ENCODE measurements at regions not wholly inside any gene's neighbourhood (a gene's known extent, or its start where the extent isn't known, plus 50 kb on each side); places are given as distances from the start of the nearest gene placed in this dataset.
"Not testable (repeated sequence)": the region's sequence is repeated elsewhere in the genome, so short reads cannot be mapped to it uniquely, and the experiment has no call there.

GRCh38 chr5:18771097-18771610, 1136.9 kb downstream of the TAF11L14 start:
- no peak for DNase-seq (ENCODE audit: low read depth)

DNA sequence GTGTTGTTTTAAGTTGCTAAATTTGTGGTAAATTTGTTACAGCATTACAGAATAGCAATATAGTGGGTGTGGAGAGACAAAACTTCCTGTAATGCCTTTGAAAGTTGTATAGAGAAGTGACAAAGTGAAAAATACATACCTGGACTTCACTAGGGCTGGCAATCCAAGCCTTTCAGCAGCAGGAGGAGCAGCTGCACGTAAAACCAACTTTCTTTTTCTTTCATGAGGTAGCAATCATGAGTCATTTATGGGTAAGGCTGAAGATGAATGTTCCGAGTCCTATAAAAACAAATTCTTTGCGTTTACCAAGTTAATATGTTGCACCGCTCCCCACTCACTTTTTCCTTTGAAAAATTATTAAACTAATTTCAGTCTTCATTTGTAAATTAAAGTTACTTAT, 1138.2 kb downstream of the TAF11L14 start:
- DNase-seq (ENCODE audit: low read depth) = peak; percentile 73

DNA sequence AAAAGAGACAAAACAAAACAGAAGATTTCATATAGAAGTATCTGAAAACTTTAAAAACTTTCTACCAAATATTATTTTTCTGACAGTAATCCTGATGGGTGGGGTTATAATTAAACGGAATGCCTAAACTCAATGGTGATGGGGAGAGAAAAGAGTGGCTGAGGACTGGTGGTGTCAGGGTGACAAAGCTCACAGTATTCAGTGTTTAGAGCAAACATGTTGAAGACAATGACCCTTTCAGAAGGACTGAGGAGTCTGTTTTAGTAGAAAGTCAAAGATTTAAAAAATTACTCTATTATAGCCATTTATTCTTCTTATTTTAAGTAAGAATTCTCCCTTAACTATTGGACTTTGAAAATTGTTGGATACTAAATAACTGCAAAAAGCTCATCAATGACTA, 1144.0 kb downstream of the TAF11L14 start:
- no peak for DNase-seq (ENCODE audit: low read depth)

GRCh38 chr5:18789218-18789998, 1155.1 kb downstream of the TAF11L14 start:
- no peak for DNase-seq (ENCODE audit: low read depth)

DNA sequence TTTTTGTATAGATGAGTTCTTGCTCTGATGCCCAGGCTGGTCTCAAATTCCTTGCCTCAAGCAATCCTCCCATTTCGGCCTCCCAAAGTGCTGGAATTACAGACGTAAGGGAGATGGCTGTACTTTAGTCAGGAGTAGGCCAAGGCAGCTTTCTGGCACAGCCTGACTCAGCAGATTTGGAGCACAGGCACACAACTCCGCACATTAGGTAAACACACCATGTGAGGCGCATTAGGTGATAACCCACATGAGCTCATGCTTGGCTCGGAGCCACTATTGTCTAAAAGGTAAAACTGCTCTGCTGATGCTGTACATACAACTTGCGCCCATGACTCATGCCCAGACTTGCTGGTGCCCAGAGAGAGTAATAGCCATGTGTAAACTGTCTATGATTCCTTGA, 1157.9 kb downstream of the TAF11L14 start:
- peak; percentile 91 for DNase-seq (ENCODE audit: low read depth)

GRCh38 chr5:18797222-18797621, 1163.0 kb downstream of the TAF11L14 start:
- DNase-seq (ENCODE audit: low read depth) = no peak

DNA sequence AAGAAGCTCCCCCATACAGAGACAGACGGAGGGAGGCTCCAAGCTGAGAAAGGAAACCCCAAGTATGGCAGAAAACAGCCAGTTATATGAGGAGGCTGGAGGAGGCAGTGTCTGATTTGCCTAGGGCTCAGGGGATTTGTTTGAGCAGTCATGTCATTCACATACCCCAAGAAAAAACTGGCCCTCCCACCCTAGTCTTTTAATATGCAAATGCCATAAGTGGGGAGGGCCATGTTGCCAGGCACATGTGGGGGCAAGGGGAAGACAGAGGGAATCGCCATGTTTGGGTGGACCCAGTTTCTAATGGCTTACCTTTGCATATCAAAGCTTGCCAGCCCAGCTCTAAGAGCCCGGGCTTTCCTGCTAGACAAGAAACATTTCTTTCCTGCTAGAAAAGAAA, 1163.8 kb downstream of the TAF11L14 start:
- no peak for DNase-seq (ENCODE audit: low read depth)

- DNase-seq (ENCODE audit: low read depth) = no peak
Observed at GRCh38 chr5:18799482-18800128, 1165.3 kb downstream of the TAF11L14 start.

- no peak for DNase-seq (ENCODE audit: low read depth)
Observed at GRCh38 chr5:18800293-18801025, 1166.2 kb downstream of the TAF11L14 start.

DNA sequence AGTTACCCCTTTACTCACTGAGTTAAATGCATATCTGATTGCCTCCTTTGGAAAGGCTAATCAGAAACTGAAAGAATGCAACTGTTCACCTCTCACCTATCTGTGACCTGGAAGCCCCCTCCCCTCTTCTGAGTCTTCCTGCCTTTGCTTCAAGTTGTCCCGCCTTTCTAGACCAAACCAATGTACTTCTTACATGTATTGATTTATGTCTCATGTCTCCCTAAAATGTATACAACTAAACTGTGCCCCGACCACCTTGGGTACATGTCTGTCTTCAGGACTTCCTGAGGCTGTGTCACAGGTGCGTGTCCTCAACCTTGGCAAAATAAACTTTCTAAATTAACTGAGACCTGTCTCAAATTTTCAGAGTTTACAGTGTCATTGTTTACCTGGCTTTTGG, 1167.2 kb downstream of the TAF11L14 start:
- DNase-seq (ENCODE audit: low read depth) = not testable (repeated sequence)

DNA sequence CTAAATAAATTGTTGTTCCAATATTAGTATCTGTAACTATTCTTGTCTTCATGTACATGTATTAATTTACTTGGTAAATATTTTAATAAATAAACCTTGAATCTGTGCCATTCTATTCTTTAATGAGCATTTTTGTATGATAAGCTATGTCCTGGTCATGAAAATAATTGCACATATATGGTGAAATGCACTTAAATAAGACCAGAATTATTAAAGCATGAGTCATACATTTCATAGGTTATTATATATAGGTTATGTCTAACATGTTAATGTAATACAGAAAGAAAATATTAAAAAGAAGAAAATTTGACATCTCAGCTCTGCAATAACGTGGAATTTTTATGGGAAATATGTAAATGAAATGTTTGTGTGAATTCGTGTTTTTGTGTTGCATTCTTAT, 1168.1 kb downstream of the TAF11L14 start:
- DNase-seq (ENCODE audit: low read depth) = no peak

- DNase-seq (ENCODE audit: low read depth) = no peak
Observed at GRCh38 chr5:18805376-18805775, 1171.1 kb downstream of the TAF11L14 start.

DNA sequence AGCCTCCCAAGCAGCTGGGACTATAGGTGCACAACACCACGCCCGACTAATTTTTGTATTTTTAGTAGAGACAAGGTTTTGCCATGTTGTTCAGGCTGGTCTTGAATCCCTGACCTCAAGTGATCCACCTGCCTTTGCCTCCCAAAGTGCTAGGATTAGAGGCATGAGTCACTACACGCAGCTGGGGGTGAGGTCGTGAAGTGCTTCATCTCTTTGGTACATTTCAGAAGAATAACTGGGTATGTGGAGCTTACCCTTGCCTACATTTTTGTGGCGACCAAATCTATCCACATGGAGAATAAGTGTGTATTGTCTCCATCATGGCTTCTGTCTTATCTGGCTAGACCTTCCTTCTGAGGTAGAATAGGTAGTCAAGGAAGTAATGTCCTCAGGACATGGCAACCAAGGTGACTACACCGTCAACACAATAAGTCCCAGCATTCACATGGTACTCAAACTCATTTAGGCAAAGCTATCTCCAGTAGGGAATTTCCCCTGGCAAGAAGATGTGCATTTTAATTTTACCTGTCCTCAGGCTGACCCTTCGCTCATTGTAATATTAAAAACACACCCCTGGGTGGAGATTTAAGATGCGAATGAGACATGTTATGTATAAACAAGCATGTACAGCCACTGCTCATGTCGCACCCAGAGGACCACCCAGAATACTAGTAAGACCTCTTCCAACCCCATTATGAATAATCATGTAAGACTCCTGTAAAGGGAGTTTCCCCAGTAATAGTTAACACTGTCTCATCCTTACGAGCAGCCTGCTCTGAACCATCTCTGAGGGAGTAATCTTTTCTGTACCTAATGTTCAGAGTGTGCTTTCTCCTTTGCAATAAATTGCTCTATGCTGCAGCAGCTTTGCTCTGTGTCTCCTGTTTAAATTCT, 1173.2 kb downstream of the TAF11L14 start:
- peak; percentile 20 for DNase-seq (ENCODE audit: low read depth)

- no peak for DNase-seq (ENCODE audit: low read depth)
Observed at GRCh38 chr5:18811661-18812060, 1176.3 kb downstream of the CDH18 start.

- no peak for DNase-seq (ENCODE audit: low read depth)
Observed at GRCh38 chr5:18828351-18828750, 1159.6 kb downstream of the CDH18 start.

GRCh38 chr5:18829539-18829938, 1158.5 kb downstream of the CDH18 start:
- no peak for DNase-seq (ENCODE audit: low read depth)

- DNase-seq (ENCODE audit: low read depth) = no peak
Observed at GRCh38 chr5:18850216-18850615, 1137.8 kb downstream of the CDH18 start.

- DNase-seq (ENCODE audit: low read depth) = no peak
Observed at GRCh38 chr5:18872978-18873377, 1115.0 kb downstream of the CDH18 start.

DNA sequence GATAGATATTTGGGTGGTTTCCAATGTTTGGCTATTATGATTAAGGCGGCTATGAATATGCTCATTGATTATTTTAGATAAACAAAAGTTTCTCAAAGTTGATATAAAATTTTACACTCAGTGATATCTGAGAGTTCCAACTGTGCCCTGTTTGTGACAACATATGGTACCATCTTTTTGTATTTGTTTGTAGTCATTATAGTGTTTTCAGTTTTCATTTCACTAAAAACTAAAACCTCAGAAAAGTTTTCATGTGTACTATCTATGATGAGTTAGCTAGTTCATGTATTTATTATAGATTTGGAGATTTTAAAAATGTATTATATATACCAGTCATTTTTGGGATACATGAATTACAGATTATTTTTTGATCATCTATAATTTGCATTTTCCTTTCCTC, 1111.4 kb downstream of the CDH18 start:
- no peak for DNase-seq (ENCODE audit: low read depth)

DNA sequence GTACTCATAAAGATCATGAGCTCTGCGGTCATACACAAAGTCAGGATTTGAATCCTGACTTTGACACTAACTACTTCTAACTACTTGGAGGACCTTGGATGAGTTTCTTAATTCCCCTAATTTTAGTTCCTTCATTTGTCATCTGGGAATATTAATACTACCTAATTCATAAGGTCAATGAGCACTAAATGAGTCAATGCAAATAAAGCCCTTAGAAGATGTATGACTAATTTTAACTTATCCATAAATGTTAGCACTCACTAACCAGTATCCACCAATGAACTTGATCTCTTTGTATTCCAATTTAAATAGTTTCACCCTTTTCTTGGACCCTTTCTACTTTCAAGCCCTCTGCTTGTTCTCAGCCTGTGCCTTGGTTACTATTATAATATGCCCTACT, 1106.4 kb downstream of the CDH18 start:
- no peak for DNase-seq (ENCODE audit: low read depth)

DNA sequence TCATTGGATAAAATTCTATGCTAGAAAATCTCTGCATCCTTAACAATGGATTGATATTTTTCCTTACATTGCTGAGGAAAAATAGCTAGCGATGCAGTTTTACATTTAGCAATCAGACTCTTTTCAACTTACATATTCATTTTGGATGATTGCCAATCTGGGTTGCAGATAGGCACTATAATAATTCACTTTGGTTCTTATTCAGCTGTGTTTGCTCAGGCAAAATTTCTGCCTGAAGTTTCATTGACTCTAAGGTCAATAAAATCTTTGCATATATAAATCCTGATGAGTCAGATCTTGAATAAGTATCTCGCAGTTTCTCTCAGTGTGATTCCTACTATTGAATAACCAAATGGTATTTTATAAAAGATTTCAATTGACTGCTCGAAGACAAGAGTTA, 1105.8 kb downstream of the CDH18 start:
- no peak for DNase-seq (ENCODE audit: low read depth)
